GM19351 (cell line): ENCODE measurements at regions not wholly inside any gene's neighbourhood (a gene's known extent, or its start where the extent isn't known, plus 50 kb on each side); places are given as distances from the start of the nearest gene placed in this dataset.
"Not testable (repeated sequence)": the region's sequence is repeated elsewhere in the genome, so short reads cannot be mapped to it uniquely, and the experiment has no call there.

Source experiments
- ATAC-seq: cut with Tn5 transposase; IDR thresholded peaks from one replicate; pipeline ENCODE4 v1.9.1; 2021; ENCODE audit warnings: mild to moderate bottlenecking, moderate library complexity; ENCODE audit not compliant: unreplicated experiment

GRCh38 chr1:100597061-100597741 lies 59.3 kb downstream of the GPR88 start:
- ATAC-seq, result no peak

- no peak for ATAC-seq
Measured at GRCh38 chr1:100597784-100598183, 59.8 kb downstream of the GPR88 start.

GRCh38 chr1:100600377-100600776 lies 62.4 kb downstream of the GPR88 start:
- not testable (repeated sequence) for ATAC-seq

- ATAC-seq, result not testable (repeated sequence)
Measured at GRCh38 chr1:100602028-100602427, 64.1 kb downstream of the GPR88 start.

GRCh38 chr1:100604372-100604771 lies 66.4 kb downstream of the GPR88 start:
- peak; percentile 85 for ATAC-seq

- ATAC-seq, result no peak
Measured at GRCh38 chr1:100606438-100606837, 68.5 kb downstream of the GPR88 start.

GRCh38 chr1:100607628-100608240 lies 69.8 kb downstream of the GPR88 start:
- ATAC-seq, result no peak

GRCh38 chr1:100609849-100610248 lies 71.9 kb downstream of the GPR88 start:
- ATAC-seq, result no peak

- no peak for ATAC-seq
Measured at GRCh38 chr1:100611086-100611485, 73.1 kb downstream of the GPR88 start.

GRCh38 chr1:100612540-100612939 lies 74.6 kb downstream of the GPR88 start:
- no peak for ATAC-seq

GRCh38 chr1:100613817-100614559 lies 76.0 kb downstream of the GPR88 start:
- no peak for ATAC-seq

- ATAC-seq, result no peak
Measured at GRCh38 chr1:100614570-100614969, 76.6 kb downstream of the GPR88 start.

GRCh38 chr1:100615686-100616085 lies 77.7 kb downstream of the GPR88 start:
- ATAC-seq, result no peak

- ATAC-seq, result no peak
Measured at GRCh38 chr1:100616121-100616621, 78.2 kb downstream of the GPR88 start.

- no peak for ATAC-seq
Measured at GRCh38 chr1:100622037-100622436, 84.1 kb downstream of the GPR88 start.

GRCh38 chr1:100622506-100622905 lies 84.6 kb downstream of the GPR88 start:
- ATAC-seq, result no peak

- no peak for ATAC-seq
Measured at GRCh38 chr1:100622966-100623762, 85.2 kb downstream of the GPR88 start.

- ATAC-seq, result no peak
Measured at GRCh38 chr1:100624886-100625610, 87.1 kb downstream of the GPR88 start.

GRCh38 chr1:100626397-100626796 lies 88.5 kb downstream of the GPR88 start:
- ATAC-seq, result peak; percentile 49

- no peak for ATAC-seq
Measured at GRCh38 chr1:100627054-100627716, 89.2 kb downstream of the GPR88 start.
